NCI-H2196 (cell line): ENCODE measurements at regions not wholly inside any gene's neighbourhood (a gene's known extent, or its start where the extent isn't known, plus 50 kb on each side); places are given as distances from the start of the nearest gene placed in this dataset.
"Not testable (repeated sequence)": the region's sequence is repeated elsewhere in the genome, so short reads cannot be mapped to it uniquely, and the experiment has no call there.

ENCODE experiments used
- DNase-seq: peaks from one replicate; lab custom pipeline; 2025; ENCODE audit not compliant: unreplicated experiment; lab: John Stamatoyannopoulos, UW

GRCh38 chr3:106115557-106115956 lies 246.7 kb upstream of the CBLB start:
- no peak for DNase-seq

GRCh38 chr3:106116733-106117489 lies 248.1 kb upstream of the CBLB start:
- DNase-seq = no peak

- no peak for DNase-seq
These were observed 248.7 kb upstream of the CBLB start for GRCh38 chr3:106117490-106117858.

- no peak for DNase-seq
These were observed 250.8 kb upstream of the CBLB start for GRCh38 chr3:106119614-106120082.

- DNase-seq = no peak
These were observed 251.5 kb upstream of the CBLB start for GRCh38 chr3:106120356-106120755.

- no peak for DNase-seq
These were observed 252.9 kb upstream of the CBLB start for GRCh38 chr3:106121491-106122289.

GRCh38 chr3:106124818-106125217 lies 256.0 kb upstream of the CBLB start:
- DNase-seq = no peak

- DNase-seq = no peak
These were observed 256.5 kb upstream of the CBLB start for GRCh38 chr3:106125321-106125720.

GRCh38 chr3:106126067-106126845 lies 257.4 kb upstream of the CBLB start:
- no peak for DNase-seq

GRCh38 chr3:106126846-106127235 lies 258.0 kb upstream of the CBLB start:
- DNase-seq = no peak

GRCh38 chr3:106129939-106130338 lies 261.1 kb upstream of the CBLB start:
- no peak for DNase-seq

GRCh38 chr3:106130384-106131198 lies 261.8 kb upstream of the CBLB start:
- DNase-seq = no peak

- DNase-seq = no peak
These were observed 266.8 kb upstream of the CBLB start for GRCh38 chr3:106135451-106136160.

GRCh38 chr3:106139826-106140225 lies 271.0 kb upstream of the CBLB start:
- no peak for DNase-seq

GRCh38 chr3:106140431-106140830 lies 271.6 kb upstream of the CBLB start:
- DNase-seq = no peak

- DNase-seq = no peak
These were observed 275.2 kb upstream of the CBLB start for GRCh38 chr3:106144030-106144429.

- not testable (repeated sequence) for DNase-seq
These were observed 279.7 kb upstream of the CBLB start for GRCh38 chr3:106148440-106149082.

GRCh38 chr3:106157411-106157810 lies 288.6 kb upstream of the CBLB start:
- no peak for DNase-seq

- DNase-seq = no peak
These were observed 291.6 kb upstream of the CBLB start for GRCh38 chr3:106160396-106160795.

- no peak for DNase-seq
These were observed 292.4 kb upstream of the CBLB start for GRCh38 chr3:106161246-106161645.
